Ishikawa (cell line): ENCODE measurements at regions not wholly inside any gene's neighbourhood (a gene's known extent, or its start where the extent isn't known, plus 50 kb on each side); places are given as distances from the start of the nearest gene placed in this dataset.

ENCODE experiments used
- CREB1 ChIP-seq: IDR thresholded peaks from 2 replicates; pipeline ENCODE4 v1.6.1; 2012; ENCODE audit warnings: low read depth
- EP300 ChIP-seq: IDR thresholded peaks from 2 replicates; pipeline ENCODE4 v1.6.1; 2012; ENCODE audit warnings: borderline replicate concordance
- FOXM1 ChIP-seq: IDR thresholded peaks from 2 replicates; pipeline ENCODE4 v1.6.1; 2012; ENCODE audit warnings: low read depth, borderline replicate concordance
- NFIC ChIP-seq: IDR thresholded peaks from 2 replicates; pipeline ENCODE4 v1.6.1; 2012
- RAD21 ChIP-seq: IDR thresholded peaks from 2 replicates; pipeline ENCODE4 v1.6.1; 2012; ENCODE audit warnings: low read depth
- REST ChIP-seq: IDR thresholded peaks from 2 replicates; pipeline ENCODE4 v1.6.1; 2012; ENCODE audit warnings: low read depth, mild to moderate bottlenecking
- TAF1 ChIP-seq: IDR thresholded peaks from 2 replicates; pipeline ENCODE4 v1.6.1; 2012; ENCODE audit warnings: low read depth, mild to moderate bottlenecking
- TCF12 ChIP-seq: IDR thresholded peaks from 2 replicates; pipeline ENCODE4 v1.6.1; 2012; ENCODE audit warnings: low read depth
- TEAD4 ChIP-seq: IDR thresholded peaks from 2 replicates; pipeline ENCODE4 v1.6.1; 2012
- YY1 ChIP-seq: IDR thresholded peaks from 2 replicates; pipeline ENCODE4 v1.6.1; 2012; ENCODE audit warnings: low read depth
- ZBTB7A ChIP-seq: IDR thresholded peaks from 2 replicates; pipeline ENCODE4 v1.6.1; 2012; ENCODE audit warnings: low read depth
- TF ChIP-seq, protein P1 (sequence below): IDR thresholded peaks from 2 replicates; pipeline ENCODE4 v1.6.1; 2012
- TF ChIP-seq, protein P2 (sequence below): IDR thresholded peaks from 2 replicates; pipeline ENCODE4 v1.6.1; 2012

DNA sequence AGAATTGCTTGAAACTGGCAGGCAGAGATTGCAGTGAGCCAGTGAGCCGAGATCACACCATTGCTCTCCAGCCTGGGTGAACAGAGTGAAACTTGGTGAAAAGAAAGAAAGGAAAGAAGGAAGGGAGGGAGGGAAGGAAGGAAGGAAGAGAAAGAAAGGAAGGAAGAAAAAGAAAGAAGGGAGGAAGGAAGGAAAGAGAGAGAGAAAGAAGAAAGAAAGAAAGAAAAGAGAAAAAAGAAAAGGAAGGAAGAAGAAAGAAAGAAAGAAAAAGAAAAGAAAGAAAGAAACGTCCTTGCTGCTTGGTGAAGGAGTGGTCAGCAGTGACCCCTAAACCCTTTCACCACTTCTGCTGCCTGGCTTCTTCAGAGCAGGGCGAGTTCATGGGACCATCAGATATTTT, 147.1 kb upstream of the MYO3A start:
- TF ChIP-seq EP300, result no peak
- TF ChIP-seq, protein P1, sequence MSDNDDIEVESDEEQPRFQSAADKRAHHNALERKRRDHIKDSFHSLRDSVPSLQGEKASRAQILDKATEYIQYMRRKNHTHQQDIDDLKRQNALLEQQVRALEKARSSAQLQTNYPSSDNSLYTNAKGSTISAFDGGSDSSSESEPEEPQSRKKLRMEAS, result no peak
- no peak for TF ChIP-seq REST
- TF ChIP-seq FOXM1, result no peak
- TF ChIP-seq RAD21, result no peak
- no peak for TF ChIP-seq NFIC
- TF ChIP-seq, protein P2, sequence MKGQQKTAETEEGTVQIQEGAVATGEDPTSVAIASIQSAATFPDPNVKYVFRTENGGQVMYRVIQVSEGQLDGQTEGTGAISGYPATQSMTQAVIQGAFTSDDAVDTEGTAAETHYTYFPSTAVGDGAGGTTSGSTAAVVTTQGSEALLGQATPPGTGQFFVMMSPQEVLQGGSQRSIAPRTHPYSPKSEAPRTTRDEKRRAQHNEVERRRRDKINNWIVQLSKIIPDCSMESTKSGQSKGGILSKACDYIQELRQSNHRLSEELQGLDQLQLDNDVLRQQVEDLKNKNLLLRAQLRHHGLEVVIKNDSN, result no peak
- TF ChIP-seq ZBTB7A, result no peak
- TF ChIP-seq TEAD4, result no peak
- TF ChIP-seq CREB1, result no peak
- TF ChIP-seq TAF1, result no peak
- TF ChIP-seq TCF12, result no peak
- no peak for TF ChIP-seq YY1
